GM06990 (cell line): ENCODE measurements at regions not wholly inside any gene's neighbourhood (a gene's known extent, or its start where the extent isn't known, plus 50 kb on each side); places are given as distances from the start of the nearest gene placed in this dataset.

Source experiments
- DNase-seq: peaks from one replicate; pipeline ENCODE4 v3.0.0-alpha.2; 2011; ENCODE audit not compliant: insufficient read length; ENCODE audit errors: extremely low read depth
- H3K27me3 ChIP-seq: replicated peaks from 2 replicates; pipeline ENCODE4 v1.6.0; 2011; ENCODE audit warnings: low read length; ENCODE audit not compliant: control insufficient read depth, insufficient read depth
- H3K36me3 ChIP-seq: 2 replicates; pipeline ENCODE4 v1.5.1; 2011; ENCODE audit warnings: low read length; ENCODE audit not compliant: control insufficient read depth, insufficient read depth
- H3K4me3 ChIP-seq: replicated peaks from 2 replicates; pipeline ENCODE4 v1.5.1; 2011; ENCODE audit warnings: low read depth, mild to moderate bottlenecking, control low read depth, low read length
- TF ChIP-seq, protein P1 (sequence below): IDR thresholded peaks from 2 replicates; pipeline ENCODE4 v1.5.1; 2011; ENCODE audit warnings: low read length, control low read depth, mild to moderate bottlenecking, inconsistent platforms; ENCODE audit not compliant: insufficient read depth, poor library complexity, severe bottlenecking

DNA sequence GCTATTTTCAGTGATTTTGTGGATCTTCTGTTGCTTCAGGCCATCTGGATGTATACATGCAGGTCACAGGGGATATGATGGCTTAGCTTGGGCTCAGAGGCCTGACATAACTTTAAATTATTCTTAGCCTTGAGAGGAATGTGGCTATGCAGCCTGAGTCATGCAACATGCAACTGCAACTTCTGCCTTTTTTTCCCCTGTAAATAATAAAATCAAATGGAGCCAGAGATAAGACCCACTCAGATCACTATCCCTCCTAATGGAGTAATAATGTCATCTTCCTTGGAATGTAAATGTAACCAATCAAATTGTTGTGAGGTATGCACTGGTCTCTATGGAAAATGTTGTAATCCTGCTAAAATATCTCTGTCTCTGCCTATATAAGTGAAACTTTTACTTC is 54.9 kb downstream of the MAGEB17 start:
- TF ChIP-seq, protein P1, sequence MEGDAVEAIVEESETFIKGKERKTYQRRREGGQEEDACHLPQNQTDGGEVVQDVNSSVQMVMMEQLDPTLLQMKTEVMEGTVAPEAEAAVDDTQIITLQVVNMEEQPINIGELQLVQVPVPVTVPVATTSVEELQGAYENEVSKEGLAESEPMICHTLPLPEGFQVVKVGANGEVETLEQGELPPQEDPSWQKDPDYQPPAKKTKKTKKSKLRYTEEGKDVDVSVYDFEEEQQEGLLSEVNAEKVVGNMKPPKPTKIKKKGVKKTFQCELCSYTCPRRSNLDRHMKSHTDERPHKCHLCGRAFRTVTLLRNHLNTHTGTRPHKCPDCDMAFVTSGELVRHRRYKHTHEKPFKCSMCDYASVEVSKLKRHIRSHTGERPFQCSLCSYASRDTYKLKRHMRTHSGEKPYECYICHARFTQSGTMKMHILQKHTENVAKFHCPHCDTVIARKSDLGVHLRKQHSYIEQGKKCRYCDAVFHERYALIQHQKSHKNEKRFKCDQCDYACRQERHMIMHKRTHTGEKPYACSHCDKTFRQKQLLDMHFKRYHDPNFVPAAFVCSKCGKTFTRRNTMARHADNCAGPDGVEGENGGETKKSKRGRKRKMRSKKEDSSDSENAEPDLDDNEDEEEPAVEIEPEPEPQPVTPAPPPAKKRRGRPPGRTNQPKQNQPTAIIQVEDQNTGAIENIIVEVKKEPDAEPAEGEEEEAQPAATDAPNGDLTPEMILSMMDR = no peak
- no peak for DNase-seq
- no peaks in the 10 kb centered on the region for H3K36me3 ChIP-seq
- H3K4me3 ChIP-seq = no peak overlapping the region
- no peaks in the 10 kb centered on the region for H3K27me3 ChIP-seq

DNA sequence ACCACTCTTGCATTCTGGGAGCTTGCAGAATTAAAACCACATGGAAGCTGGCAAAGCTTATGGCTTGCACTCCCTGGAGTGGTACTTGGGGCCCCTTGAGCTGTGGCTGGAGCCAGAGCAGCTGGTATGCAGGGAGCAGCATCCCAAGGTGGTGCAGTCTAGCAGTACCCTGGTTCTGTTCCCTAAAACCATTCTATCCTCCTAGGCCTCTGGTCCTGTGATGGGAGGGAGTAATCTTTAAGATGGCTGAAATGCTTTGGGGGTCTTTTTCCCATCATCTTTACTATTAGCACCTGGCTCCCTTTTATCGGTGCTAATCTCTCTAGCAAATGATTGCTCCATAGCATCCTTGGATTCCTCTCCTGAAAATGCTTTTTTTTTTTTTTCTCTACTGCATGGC is 56.1 kb downstream of the MAGEB17 start:
- Histone ChIP-seq H3K27me3 (no peaks in the 10 kb centered on the region), H3K36me3 (no peaks in the 10 kb centered on the region), H3K4me3 (no peak overlapping the region)
- TF ChIP-seq, protein P1 = no peak
- no peak for DNase-seq

DNA sequence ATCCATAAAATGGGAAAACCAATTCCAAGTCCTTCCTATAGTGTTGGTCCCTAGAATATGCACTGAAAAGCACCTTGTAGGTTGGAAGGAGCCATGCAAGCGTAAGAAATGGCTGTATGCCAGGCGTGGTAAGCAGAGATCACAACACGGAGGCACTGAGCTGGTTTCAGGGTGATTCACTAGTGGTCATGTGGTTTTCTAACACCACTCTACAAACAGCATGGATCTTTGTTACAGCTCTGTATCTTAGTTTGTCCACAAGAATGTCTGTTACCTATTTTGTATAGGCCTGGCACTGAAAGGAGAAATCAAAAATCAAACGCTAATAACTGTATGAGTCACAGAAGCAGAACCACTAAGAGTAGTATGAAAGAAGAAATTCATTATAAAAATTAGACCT is 71.9 kb downstream of the MAGEB17 start:
- no peak overlapping the region for H3K4me3 ChIP-seq
- no peaks in the 10 kb centered on the region for H3K36me3 ChIP-seq
- DNase-seq = peak; percentile 1
- TF ChIP-seq, protein P1 = no peak
- no peaks in the 10 kb centered on the region for H3K27me3 ChIP-seq

DNA sequence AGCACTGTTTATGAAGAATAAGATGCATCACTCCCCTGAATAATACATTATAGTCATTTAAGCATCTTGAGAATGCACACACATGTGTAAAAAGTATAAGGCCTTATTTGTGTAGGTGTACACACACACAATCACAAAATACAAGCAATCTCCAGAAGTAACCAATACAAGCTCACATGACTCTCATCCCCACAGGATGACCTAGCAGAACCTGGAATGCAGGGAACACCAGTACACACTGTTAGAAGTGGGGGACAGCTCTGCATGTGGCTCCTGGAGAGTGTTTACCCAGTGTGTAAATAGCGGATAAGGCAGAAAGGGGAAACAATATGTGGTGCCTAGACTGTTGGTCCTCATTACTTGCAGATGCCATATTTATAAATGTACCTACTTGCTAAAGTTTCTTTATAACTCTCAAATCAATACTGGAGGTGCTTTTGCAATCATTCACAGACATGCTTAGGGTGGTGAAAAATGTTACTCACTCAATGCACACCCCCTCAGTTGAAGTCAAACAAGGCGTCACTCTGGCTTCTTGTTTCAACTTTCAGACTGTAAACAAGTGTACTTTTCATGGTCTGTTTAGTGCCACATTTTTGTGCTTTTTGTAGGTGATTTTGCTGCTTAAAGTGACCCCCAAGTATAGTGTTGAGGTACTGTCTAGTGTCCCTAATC is 73.1 kb downstream of the MAGEB17 start:
- H3K27me3 ChIP-seq = no peaks in the 10 kb centered on the region
- TF ChIP-seq, protein P1 = no peak

DNA sequence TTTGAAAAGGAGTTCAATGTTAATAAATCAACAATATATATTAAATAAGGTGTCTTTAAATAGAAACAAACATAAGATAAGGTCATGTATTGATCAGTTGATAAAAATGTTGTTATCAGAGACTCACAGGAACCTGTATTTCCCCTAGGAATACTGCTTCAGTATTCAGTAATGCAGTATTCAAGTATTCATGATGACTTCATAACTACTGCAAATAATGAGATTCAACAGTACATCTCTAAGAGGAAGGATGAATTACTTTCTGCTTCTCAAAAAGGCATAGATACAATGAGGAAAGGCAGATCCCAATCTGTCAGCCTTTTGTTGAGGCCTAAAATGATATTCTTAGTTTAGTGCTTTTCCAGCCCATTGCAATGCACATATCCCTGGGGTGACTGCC is 73.7 kb downstream of the MAGEB17 start:
- no peaks in the 10 kb centered on the region for H3K36me3 ChIP-seq
- no peak overlapping the region for H3K4me3 ChIP-seq
- no peak for DNase-seq
- TF ChIP-seq, protein P1 = no peak
- no peaks in the 10 kb centered on the region for H3K27me3 ChIP-seq

More for the DNA sequence above, 73.1 kb downstream of the MAGEB17 start:
- Histone ChIP-seq H3K4me3 (no peak overlapping the region), H3K36me3 (no peaks in the 10 kb centered on the region)
- no peak for DNase-seq

DNA sequence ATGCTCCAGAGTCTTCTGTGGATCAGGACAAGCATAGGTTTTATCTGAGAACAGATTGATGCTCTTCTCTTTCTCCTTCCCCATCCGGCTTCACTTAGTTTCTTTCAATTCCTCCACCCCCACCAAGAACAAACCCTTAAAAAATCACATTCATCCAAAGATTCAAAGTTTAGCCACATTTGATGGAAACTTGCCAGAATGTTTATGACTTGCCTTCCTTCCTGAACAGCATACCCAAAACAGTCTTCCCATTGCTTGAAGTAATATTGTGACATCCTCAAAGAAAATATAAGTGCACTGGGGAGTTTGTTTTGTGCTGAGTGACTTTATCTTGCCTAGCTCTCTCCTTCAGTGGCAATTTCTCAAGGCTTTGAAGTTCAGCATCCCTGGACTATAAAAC is 83.0 kb downstream of the MAGEB17 start:
- no peak for DNase-seq
- Histone ChIP-seq H3K36me3 (no peaks in the 10 kb centered on the region), H3K4me3 (no peak overlapping the region), H3K27me3 (no peaks in the 10 kb centered on the region; the same call in 1 of the 2 replicates)
- TF ChIP-seq, protein P1 = no peak
